HG03520 (cell line): ENCODE measurements at regions not wholly inside any gene's neighbourhood (a gene's known extent, or its start where the extent isn't known, plus 50 kb on each side); places are given as distances from the start of the nearest gene placed in this dataset.
A peak's percentile ranks its signal among the peaks of the same experiment; 100 is the strongest.

Experiments
- ATAC-seq: cut with Tn5 transposase; IDR thresholded peaks from one replicate; pipeline ENCODE4 v1.9.1; 2021; ENCODE audit warnings: mild to moderate bottlenecking, moderate library complexity; ENCODE audit not compliant: unreplicated experiment

DNA sequence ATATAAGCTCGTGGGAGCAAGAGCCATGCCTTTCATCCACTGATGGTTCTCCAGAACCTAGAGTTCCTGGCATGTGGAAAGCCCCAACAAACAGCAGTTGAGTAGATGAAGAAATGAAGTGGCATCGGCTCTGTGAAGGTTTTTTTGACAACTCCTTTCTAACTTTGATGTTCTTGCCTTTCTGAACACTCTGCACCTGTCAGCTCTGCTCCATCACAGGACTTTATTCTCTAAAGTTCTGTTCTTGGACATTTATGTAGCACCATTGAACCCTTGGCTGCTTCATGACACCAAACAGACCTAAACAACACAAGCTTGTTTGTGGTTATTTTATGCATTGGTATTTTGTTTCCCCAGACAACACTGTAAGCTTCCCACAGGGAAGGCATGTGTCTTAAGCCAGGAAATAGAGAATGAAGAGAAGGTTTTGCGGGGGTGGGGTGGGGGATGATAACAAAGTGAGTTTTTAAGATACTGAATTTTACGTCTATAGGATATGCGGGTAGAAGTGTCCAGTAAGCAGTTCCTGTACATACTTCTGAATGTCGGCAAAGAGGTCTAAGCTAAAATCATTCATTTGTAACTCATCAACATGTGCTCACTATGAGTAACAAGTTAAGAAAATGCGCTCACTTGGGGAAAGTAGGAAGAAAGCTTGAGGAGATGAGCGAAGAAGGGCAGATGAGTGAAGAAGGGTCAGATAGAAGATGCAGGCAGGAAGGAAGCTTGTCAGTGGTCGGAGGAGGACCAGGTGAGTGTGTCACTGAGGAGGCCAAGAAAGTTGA is 146.0 kb upstream of the PLEKHG7 start:
- ATAC-seq, result no peak

DNA sequence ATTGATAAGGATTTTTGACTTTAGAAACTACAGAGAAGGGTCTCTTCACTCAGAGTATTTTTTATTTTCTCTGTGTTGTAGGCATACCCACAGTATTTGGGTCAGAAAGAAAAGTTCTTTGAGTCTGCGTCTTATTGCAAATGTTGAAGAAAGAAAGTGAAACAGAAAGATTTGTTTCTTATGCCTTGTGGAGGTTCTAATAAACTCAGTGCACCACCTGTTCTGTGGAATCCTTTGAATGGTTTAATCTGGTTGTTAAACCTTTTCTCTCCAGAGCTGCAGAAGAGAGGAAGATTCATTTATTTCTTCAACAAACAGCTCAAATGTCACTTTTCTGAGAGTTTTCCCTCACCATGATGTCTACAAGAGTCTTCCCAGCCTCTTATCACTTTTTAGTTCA is 146.6 kb upstream of the PLEKHG7 start:
- ATAC-seq, result peak; percentile 30

DNA sequence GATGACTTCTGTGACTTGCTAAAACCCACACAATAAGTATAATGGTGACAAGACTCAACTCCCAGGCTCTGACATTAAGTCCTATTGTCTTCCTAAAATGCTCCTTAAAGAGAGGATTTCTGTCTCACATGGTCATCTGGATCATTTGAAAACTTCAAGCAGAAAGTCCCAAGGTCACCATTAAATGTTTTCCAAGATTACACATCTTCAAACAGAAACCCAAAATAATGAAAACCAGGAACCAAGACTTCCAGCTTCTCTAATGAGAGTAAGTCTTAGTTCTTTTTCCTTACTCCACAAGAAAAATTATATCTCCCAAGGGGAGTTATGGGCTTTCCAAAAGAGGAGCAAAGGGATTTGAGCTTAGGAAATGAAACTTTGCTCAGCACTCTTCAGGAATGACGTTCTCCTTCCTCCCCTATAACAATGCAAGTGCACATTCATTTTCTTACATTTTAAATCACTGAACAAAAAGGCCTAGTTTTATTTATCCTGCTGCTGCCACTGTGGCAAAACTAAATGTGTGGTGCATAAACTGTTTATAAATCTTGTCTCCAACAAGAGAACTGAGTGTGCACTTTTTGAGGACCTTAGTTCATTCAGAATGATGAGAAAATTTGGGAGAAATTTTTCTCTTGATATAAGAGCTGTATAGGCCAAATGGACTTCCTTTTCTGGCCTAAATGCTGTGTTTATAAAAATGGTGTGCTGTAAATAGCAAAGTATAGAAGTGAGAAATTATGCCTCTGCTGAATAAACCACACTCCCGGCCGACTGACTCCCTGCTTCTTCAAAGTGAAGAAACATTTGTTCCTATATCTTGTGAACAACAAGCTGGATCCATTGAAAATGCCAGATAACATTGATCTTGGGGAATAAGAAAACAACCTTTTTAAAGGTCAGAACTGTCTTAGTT is 148.4 kb upstream of the PLEKHG7 start:
- ATAC-seq, result no peak

DNA sequence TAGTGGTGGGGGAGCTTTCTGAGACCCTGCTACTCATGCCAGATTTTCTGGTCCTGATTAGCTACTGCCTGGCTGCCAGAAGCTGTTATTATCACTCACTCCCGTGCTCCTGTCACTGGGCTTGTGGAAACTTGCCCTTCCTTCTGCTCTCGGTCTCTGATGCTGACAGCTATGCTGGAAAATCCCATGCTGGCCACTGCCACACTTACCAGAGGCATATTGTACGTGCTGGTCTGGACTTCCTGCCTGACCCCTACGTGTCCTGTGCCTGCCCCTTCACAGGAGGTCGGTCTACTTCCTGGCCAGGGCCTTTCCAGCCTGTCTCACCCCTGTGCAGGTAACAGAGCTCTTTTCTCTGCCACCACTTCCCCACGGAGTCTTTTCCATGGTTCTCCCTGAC is 149.4 kb upstream of the PLEKHG7 start:
- ATAC-seq, result no peak

DNA sequence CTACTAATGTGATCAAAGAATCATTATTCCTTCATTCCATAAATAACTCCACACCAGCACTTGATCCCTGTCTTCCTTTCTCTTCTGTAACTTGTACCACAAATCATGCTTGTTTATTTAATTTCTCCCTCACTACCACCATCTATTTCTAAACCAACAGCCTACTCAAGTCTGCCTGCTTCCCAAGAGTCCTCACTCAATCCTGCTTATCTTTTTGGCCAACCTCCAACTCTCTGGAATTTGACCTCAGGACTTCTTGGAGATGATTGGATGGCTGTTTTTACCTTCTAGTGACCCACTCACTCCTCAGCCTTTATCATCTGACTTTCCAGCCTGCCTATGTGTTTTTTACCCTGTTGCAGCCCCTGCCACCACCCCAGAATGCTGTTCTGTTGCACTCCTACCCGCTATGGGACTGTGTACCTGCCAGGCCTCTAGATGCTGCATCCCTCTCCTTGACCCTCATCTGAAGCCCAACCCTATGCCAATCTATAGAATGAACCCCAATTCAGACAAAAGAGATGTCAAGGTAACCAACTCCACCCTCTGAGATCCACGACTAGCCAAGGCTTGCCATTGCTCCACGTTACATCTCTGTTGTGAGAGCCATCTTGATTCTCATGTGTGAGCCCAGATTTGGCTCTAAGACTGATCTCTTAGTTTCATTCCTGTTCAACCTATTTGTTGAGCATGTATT is 150.2 kb upstream of the PLEKHG7 start:
- no peak for ATAC-seq

DNA sequence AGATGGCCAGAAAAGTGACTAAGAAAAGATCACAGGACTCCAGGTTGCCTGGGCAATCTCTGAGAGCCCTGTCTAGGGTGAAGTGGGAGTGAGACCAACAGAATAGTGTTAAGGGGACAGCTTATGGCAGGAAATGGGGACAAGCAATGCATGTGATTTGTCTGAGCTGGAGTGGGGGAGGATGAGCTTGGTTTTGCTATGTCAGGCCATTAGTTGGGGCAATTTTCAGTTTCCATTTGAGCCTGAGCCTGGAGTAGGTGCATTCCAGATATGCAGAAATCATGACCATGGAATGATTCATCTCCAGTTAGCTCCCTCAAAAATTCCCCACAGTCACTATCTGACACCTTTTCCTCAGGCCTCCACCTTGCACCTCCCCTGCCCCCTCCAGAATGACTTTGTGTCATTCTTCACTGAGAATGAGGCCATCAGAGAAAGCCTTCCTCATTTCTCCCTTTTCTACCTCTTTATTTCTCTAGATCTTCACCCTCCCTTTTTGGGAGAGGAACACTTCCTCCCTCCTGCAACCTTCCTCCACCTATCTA is 150.9 kb upstream of the PLEKHG7 start:
- ATAC-seq, result peak; percentile 54

DNA sequence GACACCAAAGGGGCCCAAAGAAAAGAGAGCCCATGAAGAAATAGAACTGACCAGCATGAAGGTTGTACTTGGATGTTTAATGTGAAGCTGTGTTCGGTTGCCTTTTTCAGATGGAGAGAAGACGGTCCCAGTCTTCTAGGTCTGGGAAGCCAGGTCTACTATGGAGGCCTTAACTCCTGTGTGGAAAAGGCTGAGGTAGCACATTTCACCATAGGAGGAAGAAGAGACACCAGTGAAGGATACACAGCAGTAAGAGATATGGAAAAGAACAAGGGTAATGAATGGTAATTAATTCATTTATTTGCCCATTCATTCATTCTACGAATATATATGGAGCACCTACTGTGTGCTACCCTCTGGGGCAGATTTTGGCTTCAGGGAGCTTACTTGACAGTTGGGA is 151.6 kb upstream of the PLEKHG7 start:
- ATAC-seq, result no peak

DNA sequence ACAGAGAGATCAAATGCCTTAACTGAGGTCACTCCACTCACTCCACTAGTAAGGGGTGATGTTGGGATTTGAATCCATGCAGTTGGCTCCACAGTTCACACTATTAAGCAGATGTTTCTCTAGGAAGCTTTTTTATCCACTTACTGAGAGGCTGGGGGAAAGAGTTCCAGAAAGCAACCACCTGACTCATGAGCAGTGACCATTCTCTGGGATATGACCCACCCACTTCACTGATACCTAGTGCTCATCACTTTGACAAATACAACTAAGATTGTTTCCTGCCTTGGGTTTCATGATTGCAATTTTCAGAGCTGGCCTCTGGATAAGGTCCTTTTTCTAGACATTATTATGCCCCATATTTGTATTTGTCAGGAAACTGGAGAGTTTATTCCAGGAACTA is 152.1 kb upstream of the PLEKHG7 start:
- ATAC-seq, result no peak

DNA sequence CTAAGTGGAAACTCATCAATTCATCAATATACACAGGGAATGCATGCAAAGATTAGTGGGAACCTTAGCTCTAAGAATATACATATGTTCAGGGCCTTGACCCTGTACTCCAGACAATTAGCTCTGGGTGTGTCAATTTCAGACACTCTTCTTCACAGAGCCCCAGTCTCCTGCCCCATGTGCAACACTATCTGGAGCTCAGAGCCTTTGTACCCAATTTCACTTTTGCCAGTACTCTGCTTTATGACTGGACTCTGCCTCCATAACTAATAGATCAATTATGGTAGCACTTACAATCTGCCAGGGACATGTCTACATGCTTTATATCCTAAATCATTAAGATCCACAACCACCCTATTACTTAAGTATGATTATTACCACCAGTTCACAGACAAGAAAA is 152.5 kb upstream of the PLEKHG7 start:
- no peak for ATAC-seq

DNA sequence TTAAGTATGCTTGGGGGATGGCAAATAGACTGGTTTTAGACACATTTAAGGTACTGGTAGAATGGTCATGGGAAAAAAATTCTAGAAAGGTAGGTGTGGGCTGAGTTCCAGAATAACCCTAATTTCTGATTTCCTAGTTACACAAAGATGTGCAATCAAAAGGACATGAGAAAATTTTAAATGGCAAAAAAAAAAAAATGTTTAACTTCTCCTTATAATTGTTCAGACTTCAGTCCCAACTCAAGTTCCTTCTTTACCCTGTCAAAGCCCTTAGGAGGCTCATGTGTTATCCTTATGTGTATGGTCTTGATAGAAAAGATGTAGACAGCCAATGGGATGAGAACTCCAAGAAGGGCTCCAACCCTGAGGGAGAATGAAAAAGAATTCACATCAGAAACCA is 153.3 kb upstream of the PLEKHG7 start:
- no peak for ATAC-seq

DNA sequence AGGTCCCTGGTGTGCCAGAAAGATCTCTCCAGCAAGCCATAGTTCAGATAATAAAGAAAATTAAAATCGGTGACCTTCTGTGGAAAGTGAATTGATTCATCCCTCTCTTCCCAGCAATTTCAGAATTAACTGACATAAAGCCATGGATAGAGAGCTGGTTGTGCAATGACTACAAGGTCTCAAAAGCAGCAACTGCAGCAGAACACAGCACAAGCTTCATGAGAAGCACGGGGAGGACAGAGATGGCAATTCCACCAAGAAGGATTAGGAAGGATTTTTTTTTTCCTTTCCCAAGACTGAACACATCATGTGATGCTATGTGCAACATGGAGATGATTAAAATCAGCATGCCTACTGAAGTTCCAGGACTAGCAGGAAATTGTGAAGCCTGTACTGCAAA is 154.9 kb upstream of the PLEKHG7 start:
- ATAC-seq, result no peak

DNA sequence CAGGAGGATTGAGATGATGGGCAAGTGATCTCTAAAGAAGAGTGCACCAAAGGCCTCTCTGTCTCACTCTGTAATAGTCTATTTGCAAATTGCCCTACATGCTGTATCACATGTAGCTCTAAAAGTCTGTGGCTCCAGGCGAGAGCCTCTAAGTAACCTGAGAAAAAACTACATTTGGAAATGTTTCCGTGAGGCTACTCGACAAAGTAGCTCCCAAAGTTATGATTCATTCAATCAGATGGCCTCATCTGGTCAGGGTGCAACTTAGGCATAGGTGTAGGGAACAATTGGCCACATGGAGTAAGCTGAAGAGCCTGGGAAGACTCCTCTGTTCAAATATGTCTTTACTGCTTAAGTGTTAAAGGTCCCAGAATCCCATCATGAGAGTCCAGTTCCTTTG is 155.4 kb upstream of the PLEKHG7 start:
- peak; percentile 1 for ATAC-seq

DNA sequence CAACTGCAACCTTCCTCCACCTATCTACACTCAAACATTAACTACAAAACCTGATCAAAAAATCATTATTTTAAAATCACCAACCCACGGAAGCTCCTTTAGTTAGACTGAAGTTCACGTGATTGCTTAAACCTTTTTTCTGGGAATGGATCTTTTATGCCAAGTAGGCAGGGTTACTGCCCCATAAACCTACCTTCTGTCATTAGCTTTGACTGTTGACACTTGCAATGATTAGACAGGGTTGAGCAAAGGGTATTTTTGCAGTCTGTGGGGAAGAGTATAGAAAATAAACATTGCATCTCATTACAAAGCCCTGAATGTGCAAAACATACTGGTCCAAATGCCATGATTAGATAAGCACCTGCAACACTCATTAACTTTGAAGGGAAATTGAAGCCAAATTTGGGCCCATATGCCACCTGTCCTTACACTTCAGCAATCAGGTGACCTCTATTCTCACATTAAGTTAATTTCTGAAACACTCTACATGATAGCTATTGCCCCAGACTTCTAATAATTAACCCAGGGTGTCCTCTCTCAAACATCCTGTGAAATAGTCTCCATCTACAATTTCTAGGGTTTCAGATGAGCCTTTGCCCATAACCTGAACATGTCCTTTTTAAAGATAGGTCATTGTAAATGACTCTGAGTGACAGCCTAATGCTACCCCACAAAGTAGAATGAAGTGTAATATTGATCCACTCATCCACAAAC is 156.0 kb upstream of the PLEKHG7 start:
- ATAC-seq, result peak; percentile 48

DNA sequence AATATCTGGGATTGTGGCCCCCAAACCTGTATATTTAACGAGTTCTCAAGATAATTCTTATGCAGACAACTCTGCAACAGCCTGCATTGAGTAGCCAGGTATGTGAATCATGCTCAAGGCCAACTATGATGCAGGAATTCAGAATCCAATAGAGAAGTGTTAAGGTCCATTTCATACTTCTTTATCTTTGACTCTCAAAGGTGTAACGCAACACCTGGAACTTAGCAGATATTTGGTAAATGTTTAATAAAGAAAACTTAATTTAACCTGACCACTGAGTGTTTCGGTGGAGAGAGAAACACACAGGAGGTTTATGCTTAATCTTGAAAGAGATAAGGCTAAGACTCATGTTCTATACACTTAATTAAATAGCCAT is 156.5 kb upstream of the PLEKHG7 start:
- no peak for ATAC-seq

DNA sequence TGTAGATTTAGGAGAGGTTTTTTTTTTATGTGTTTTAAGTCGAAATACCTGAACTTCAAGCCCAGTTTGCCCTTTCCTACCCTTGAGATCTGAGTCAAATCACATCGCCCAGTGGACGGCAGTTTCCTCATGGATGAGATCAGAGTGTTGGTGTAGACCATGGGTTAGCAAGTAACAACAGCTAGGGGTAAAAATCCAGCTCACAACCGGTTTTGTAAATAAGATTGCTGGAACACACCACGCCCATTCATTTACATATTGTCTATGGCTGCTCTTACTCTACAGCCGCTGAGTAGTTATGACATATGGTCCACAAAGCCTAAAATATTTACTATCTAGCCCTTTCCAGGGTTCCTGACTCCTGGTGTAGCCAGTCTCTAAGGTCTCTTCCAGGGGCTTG is 158.5 kb upstream of the PLEKHG7 start:
- ATAC-seq, result no peak

DNA sequence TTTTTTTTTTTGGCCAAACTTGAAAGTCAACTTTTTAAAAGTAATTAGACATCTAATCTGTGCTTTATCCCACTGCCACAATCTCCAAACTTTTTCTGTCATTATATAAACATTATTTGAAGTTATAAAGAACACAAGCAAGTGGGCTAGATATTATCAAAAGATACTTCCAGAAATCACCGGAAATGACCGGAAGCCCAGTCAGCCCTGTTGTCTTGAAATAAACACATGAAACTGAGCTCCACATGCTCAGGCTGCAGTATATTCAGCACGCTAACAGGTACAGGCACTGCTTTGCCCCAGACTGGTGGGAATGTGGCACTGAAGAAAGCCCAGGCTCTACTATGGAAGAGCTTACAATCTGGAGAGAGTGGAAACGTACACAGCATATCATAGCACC is 158.9 kb upstream of the PLEKHG7 start:
- ATAC-seq, result no peak

DNA sequence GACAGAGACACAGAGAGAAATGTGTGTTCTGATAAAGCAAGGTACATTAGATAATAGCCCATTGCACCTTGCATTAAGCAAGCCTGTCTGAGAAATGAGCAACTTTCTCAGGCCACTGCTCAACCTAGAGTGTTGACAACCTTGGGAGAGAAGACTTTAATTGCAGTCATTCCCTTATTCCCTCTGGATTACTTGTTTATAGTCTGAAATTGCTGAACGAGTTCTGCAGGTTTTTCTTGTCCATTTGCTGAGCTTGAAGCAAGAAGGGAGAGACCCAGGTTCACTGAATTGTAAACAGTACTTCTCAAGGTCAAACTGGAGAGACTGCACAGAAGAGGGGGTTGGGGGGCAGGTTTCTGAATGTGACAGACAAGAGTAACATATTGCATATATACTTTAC is 159.4 kb upstream of the PLEKHG7 start:
- no peak for ATAC-seq

DNA sequence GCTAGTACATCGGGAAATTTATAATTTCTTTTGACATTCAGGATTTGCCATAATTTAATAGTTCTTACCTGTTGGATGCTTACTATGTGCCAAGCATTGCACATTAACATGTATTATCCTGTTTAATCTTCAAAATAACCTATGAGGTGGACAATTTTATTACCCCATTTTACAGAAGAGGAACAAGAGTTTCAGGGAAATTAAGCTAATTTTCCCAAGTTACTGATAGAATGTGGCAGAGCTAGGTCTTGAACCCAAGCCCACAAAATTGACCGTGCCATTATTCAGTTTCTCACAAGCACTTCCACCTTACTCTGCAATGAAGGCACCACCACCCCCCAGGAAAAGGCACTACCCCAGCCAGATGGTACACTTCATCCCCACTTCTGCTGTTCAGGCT is 161.1 kb upstream of the PLEKHG7 start:
- ATAC-seq, result no peak

DNA sequence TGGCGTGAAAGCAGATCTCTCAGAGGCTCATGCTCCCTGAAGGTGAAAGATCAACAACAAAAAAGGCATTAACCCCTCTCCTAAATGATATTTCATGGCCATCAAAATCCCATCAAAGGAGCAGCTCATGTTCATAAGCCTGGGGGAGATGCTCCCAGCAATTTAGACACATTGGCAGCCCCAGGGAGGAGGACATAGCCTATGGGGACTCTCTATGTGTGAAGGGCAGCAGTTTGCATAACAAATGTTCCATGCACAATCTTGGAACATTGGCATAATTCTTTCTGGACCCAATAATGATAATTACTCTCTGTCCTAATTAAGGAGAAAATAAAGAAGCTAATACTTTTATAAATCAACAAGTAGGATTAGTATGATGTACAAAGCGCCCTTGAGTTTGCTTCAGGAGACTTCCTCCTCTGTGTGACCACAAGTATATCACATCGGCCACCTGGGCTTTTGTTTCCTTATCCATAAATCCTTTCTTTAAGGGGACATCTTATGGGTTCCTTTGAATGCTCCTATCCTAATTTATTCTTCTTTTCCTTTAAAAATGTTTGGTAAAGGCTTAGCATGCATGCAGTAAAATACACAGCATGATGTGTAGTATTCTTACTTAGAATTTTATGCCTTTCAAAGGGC is 161.9 kb upstream of the PLEKHG7 start:
- ATAC-seq, result no peak
